Adipocyte (in vitro differentiated cells): ENCODE measurements at regions not wholly inside any gene's neighbourhood (a gene's known extent, or its start where the extent isn't known, plus 50 kb on each side); places are given as distances from the start of the nearest gene placed in this dataset.
"Not testable (repeated sequence)": the region's sequence is repeated elsewhere in the genome, so short reads cannot be mapped to it uniquely, and the experiment has no call there.

ENCODE experiments used
- DNase-seq: peaks from one replicate; pipeline ENCODE4 v3.0.0-alpha.2; 2015; ENCODE audit warnings: low read depth
- H3K27me3 ChIP-seq: replicated peaks from 2 replicates; pipeline ENCODE4 v1.7.0; 2013; ENCODE audit warnings: mild to moderate bottlenecking, low read length, moderate library complexity; ENCODE audit not compliant: control insufficient read depth, insufficient read depth
- H3K36me3 ChIP-seq: 2 replicates; pipeline ENCODE4 v1.7.0; 2013; ENCODE audit warnings: low read length, mild to moderate bottlenecking, moderate library complexity; ENCODE audit not compliant: control insufficient read depth, insufficient read depth, severe bottlenecking
- H3K4me1 ChIP-seq: 2 replicates; pipeline ENCODE4 v1.7.0; 2013; ENCODE audit warnings: mild to moderate bottlenecking, low read length, moderate library complexity; ENCODE audit not compliant: control insufficient read depth, insufficient read depth
- H3K4me3 ChIP-seq: 2 replicates; pipeline ENCODE4 v1.7.0; 2013; ENCODE audit warnings: mild to moderate bottlenecking, low read length, moderate library complexity
- H3K9ac ChIP-seq: 2 replicates; pipeline ENCODE4 v1.7.0; 2013; ENCODE audit warnings: mild to moderate bottlenecking, low read length, moderate library complexity
- H3K9me3 ChIP-seq: 2 replicates; pipeline ENCODE4 v1.7.0; 2013; ENCODE audit warnings: mild to moderate bottlenecking, low read length, moderate library complexity; ENCODE audit not compliant: control insufficient read depth

DNA sequence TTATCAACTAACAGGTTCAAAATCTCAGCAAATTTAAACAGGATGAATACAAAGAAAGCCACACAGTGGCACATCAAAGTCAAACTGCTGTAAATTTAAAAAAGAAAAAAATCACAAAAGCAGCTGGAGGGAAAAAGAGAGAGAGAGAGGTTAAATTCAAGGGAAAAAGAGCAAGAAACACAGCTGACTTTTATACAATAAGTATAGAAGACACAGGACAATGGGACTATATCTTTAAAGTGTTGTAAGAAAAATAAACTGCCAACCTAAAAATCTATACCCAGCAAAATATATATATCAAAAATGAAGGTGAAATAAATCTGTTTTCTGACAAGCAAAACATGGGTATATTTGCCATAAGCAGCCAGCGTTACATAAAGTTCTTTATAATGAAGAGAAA, 261.5 kb downstream of the TLE1 start:
- H3K9me3 ChIP-seq, result peaks cover 26% of the 10 kb centered on the region
- no peaks in the 10 kb centered on the region for H3K36me3 ChIP-seq
- H3K4me1 ChIP-seq, result no peaks in the 10 kb centered on the region
- DNase-seq, result no peak
- no peaks in the 10 kb centered on the region for H3K27me3 ChIP-seq
- H3K4me3 ChIP-seq, result no peak overlapping the region
- H3K9ac ChIP-seq, result no peak overlapping the region

DNA sequence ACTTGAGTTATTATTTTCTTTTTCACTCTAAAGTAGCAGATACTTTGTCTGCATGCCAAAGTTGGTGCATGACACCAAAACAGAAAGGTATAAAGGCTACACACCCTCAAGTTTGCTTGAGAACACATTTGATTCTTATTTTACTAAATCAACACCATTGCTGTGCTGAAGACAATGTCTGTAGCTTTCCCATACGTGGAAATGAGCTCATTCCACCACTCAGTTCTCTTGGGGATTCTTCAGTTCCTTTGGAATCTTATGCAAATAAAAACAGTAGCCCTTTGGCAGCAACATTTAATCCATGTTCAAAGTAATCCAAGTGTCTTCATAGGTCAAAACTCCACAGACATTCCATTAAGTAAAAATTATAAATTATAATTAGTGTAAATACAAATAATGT, 264.9 kb downstream of the TLE1 start:
- no peak overlapping the region for H3K9ac ChIP-seq
- H3K4me3 ChIP-seq, result no peak overlapping the region
- no peaks in the 10 kb centered on the region for H3K36me3 ChIP-seq
- H3K9me3 ChIP-seq, result peaks cover 43% of the 10 kb centered on the region
- H3K27me3 ChIP-seq, result no peaks in the 10 kb centered on the region
- H3K4me1 ChIP-seq, result no peaks in the 10 kb centered on the region
- DNase-seq, result no peak

DNA sequence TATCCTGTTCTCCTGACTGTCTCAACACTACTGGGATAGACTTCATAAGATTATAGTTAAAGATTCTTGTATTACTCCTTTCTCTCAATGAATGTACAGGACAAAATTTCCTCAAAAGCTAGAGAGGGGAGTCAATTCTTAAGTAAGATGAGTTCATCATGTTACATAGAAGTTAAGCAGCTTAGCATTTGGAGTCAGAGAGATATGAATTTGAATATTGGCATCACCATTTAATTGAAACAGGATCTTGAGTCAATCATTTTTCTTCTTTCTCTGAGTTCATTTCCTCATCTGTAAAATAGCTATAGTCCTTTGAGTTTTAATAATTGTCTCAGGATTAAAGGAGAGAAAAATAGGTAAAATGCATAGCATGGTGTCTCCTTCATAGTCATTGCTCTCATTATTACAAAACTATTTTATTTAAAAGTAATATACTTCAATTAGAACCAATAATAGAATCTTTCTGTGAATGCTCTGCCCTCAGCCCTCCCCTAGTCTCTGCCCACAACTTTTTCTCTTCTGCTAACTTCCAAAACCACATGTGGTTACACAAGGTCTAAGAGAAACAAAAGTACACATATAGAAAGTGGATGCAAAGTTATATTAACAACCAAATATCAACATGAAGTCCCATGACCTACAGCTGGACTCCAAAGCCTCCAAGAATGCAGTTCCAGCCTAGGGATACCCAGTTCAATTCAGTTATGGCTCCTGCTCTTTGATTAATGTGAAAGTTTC, 265.6 kb downstream of the TLE1 start:
- no peak overlapping the region for H3K9ac ChIP-seq
- DNase-seq, result no peak
- no peaks in the 10 kb centered on the region for H3K27me3 ChIP-seq
- H3K4me1 ChIP-seq, result no peaks in the 10 kb centered on the region
- H3K36me3 ChIP-seq, result no peaks in the 10 kb centered on the region
- peaks cover 45% of the 10 kb centered on the region for H3K9me3 ChIP-seq
- no peak overlapping the region for H3K4me3 ChIP-seq

DNA sequence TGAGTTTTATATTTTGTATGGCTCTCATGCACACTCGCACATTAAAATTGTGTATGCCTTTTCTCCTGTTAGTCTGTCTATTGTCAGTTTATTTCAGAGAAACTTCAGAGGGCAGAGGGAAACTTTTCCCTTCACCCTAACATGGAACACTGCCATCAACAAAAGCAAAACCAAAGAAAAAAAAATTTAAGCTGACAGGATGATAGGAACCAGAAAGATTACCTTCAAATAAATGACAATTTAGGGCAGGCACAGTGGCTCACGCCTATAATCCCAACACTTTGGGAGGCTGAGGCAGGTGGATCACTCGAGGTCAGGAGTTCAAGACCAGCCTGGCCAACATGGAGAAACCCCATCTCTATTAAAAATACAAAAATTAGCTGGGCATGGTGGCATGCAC, 268.3 kb downstream of the TLE1 start:
- H3K27me3 ChIP-seq, DNase-seq, H3K4me3 ChIP-seq, H3K4me1 ChIP-seq, H3K36me3 ChIP-seq, H3K9ac ChIP-seq: not testable (repeated sequence)
- peaks cover 31% of the 10 kb centered on the region for H3K9me3 ChIP-seq

DNA sequence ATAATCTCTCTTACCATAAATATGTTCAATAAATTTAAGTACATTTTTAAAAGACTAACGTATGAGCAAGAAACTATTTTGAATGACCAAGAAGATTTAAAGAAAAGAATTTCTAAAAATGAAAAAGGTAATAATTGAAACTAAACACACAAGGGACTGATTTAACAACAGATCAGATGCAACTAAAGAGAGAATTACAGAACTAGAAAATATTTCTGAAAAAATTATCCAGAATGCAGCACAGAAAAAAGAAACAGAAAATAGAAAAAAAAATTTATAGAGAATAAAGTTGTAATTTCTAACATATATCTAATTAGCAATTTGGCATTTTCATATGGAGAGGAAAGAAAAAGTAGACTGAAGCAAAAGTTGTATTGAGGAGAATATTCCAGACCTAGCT, 269.3 kb downstream of the TLE1 start:
- Histone ChIP-seq H3K4me3 (no peak overlapping the region), H3K4me1 (no peaks in the 10 kb centered on the region), H3K27me3 (no peaks in the 10 kb centered on the region), H3K9ac (no peak overlapping the region), H3K36me3 (no peaks in the 10 kb centered on the region), H3K9me3 (peaks cover 31% of the 10 kb centered on the region)
- no peak for DNase-seq

DNA sequence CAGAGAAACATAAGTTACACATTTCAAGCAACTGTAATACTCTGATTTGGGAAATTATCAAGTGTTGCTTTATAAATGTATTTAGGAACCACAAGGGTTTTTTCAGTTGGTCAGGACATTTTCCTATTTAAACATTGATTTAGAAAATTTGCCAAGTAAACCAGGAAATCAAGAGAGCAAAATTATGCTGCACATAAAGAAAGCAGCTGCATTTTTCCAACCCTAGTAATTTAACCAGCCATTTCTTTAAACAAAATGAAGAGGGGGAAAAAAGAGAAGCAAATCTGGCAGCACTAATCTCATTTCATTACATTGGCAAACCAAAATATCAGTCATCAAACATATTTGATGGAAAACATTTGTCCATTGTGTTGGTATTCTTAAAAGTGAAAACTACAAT, 271.4 kb downstream of the TLE1 start:
- Histone ChIP-seq H3K4me1 (no peaks in the 10 kb centered on the region), H3K27me3 (no peaks in the 10 kb centered on the region), H3K4me3 (no peak overlapping the region), H3K9me3 (peaks cover 21% of the 10 kb centered on the region), H3K36me3 (no peaks in the 10 kb centered on the region), H3K9ac (no peak overlapping the region)
- DNase-seq, result no peak

DNA sequence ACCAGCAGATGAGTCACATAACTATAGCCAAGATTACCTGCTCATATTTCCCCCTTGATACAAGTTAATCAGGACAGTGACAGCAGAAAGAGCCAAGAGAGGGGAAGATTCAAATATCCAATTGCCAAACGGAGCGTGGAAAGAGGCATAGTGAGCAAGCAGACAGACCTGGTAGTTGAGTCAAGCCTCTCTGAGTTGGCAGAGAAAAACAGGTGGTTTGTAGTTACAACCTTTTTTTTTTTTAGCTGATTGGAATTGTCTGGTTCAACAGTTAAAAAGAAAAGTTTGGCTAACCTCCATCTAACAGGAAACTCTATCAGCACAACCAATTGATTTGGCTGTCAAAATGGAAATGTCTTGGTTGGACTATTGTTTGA, 272.1 kb downstream of the TLE1 start:
- no peaks in the 10 kb centered on the region for H3K27me3 ChIP-seq
- H3K36me3 ChIP-seq, result no peaks in the 10 kb centered on the region
- no peak for DNase-seq
- H3K9ac ChIP-seq, result no peak overlapping the region
- H3K4me1 ChIP-seq, result no peaks in the 10 kb centered on the region
- peaks cover 21% of the 10 kb centered on the region for H3K9me3 ChIP-seq
- H3K4me3 ChIP-seq, result no peak overlapping the region

DNA sequence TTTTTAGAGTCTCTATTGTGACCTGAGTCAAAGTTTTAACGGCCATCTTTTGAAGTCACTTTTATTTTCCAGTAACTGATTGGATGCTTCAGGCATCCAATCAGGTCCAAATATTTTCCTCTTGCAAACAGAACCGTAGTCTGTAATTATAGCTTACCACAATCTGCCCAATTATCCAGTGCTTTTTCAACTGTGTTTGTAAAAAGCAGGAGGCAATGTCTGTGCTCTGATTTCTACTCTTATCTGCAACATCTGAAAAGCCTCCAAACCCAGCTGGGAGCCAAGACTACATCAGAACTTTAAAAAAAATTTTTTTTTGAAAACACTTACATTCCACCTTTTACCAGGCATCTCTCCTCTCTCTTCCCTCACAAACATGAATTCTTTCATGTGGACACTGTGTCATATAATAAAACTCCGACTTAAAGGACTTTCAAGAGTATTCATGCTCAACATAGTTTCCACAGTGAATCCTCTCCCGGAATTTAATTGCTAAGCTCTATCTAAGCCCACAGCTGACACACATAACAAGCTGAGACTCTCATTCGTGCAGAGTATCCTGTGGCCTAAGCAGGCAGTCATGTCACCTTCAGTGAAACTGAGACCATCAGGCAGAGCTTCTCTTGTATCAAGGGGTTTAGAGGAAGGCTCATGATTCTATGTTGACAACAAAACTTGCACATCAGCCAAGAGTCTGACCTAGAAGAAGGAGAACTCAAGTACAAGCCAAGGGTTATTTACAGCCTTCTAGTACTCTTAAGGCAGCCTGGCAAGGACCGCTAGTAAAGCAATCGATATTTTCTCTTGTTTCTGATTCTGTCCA, 272.7 kb downstream of the TLE1 start:
- Histone ChIP-seq H3K4me1 (no peaks in the 10 kb centered on the region), H3K4me3 (no peak overlapping the region), H3K9me3 (peaks cover 21% of the 10 kb centered on the region), H3K9ac (no peak overlapping the region), H3K27me3 (no peaks in the 10 kb centered on the region), H3K36me3 (no peaks in the 10 kb centered on the region)
- peak; percentile 69 for DNase-seq

DNA sequence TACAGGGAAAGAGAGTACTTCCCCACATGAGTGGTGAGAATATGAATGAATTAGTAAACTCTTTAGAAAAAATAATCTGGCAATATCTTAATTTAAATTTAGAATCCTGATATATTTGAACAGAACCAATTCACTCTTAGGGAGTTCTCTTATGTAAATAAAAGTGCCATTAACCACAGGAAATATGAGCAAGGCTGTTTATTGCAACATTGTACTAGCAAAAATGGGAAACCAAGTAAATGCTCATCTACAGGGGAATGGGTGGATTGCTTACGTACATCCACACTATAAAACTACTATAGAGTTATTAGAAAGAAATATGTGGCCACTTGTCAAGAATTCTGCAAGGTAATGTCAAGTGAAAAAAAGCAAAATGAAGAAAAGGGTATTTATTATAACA, 274.5 kb downstream of the TLE1 start:
- Histone ChIP-seq H3K9ac (no peak overlapping the region), H3K27me3 (no peaks in the 10 kb centered on the region), H3K9me3 (peaks cover 8% of the 10 kb centered on the region), H3K36me3 (no peaks in the 10 kb centered on the region), H3K4me3 (no peak overlapping the region), H3K4me1 (no peaks in the 10 kb centered on the region)
- DNase-seq, result no peak

DNA sequence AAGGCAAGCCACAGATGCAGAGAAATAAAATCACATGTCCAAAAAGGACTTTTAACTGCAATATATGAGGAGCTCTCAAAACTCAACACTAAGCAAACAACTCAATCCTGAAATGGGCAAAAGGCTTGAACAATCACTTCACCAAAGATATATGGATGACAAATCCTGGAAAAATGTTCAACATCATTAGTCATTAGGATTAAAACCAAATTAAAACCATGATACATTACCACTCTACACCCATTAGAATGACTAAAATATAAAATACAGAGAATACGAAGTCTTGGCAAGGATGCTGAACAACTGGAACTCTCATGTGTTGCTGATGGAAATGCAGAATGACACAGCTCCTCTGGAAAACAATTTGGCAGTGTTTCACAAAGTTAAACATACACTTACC, 277.4 kb downstream of the TLE1 start:
- H3K27me3 ChIP-seq, result no peaks in the 10 kb centered on the region
- H3K9me3 ChIP-seq, result no peaks in the 10 kb centered on the region
- no peak for DNase-seq
- no peaks in the 10 kb centered on the region for H3K4me1 ChIP-seq
- no peak overlapping the region for H3K9ac ChIP-seq
- H3K4me3 ChIP-seq, result no peak overlapping the region
- no peaks in the 10 kb centered on the region for H3K36me3 ChIP-seq

DNA sequence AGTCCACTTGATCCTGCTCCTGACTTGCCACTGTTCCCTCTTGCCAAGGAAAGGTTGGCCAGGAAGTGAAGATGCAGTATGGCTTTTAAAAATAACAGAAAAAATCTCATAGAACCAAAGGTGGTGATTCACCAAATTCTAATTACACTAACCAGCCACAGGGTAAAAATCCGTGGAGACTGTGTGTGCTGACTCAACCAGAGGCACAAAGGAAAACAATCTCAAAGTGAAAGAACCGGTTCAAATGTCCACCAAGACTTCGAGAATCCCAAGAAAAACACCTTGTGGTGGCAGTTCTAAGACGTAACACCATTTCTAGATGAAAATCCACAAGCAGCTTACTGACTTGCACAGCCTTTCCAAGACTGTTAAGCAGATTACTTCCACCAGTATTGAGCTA, 279.1 kb downstream of the TLE1 start:
- H3K4me1 ChIP-seq, result no peaks in the 10 kb centered on the region
- H3K36me3 ChIP-seq, result no peaks in the 10 kb centered on the region
- no peak overlapping the region for H3K4me3 ChIP-seq
- peak; percentile 64 for DNase-seq
- H3K9ac ChIP-seq, result no peak overlapping the region
- H3K27me3 ChIP-seq, result no peaks in the 10 kb centered on the region
- H3K9me3 ChIP-seq, result no peaks in the 10 kb centered on the region
